ENCODE measurements at regions not wholly inside any gene's neighbourhood (a gene's known extent, or its start where the extent isn't known, plus 50 kb on each side); places are given as distances from the start of the nearest gene placed in this dataset.

- TF ChIP-seq CTCF (IDR thresholded peaks at IDR 0.05) (no peak), POLR2A (IDR thresholded peaks at IDR 0.05) (no peak), POLR2AphosphoS5 (IDR thresholded peaks at IDR 0.05; ENCODE audit: insufficient read depth in 1 of 2, low read depth in 1 of 2) (no peak)
Observed at GRCh38 chr7:8932751-8933150, 499.3 kb downstream of the NXPH1 start.
